Activated T-helper 2 cell treated with anti-CD3 and anti-CD28 coated beads, Interferon-gamma antibody, Interleukin-2, Interleukin-4, amounts not matched to agents 10 μg/mL and 5 μg/mL and 100 μg/mL, durations not matched to agents 14 hours and 24 hours and 36 hours (primary cell): ENCODE measurements at regions not wholly inside any gene's neighbourhood (a gene's known extent, or its start where the extent isn't known, plus 50 kb on each side); places are given as distances from the start of the nearest gene placed in this dataset.

Experiments used
- DNase-seq: peaks from one replicate; pipeline ENCODE4 v3.0.0; 2021; ENCODE audit warnings: low spot score
- H3K27ac Mint-ChIP-seq: one replicate; pipeline ENCODE4 v1.8.0; 2021; ENCODE audit warnings: mixed read lengths
- H3K27me3 Mint-ChIP-seq: one replicate; pipeline ENCODE4 v1.8.0; 2021; ENCODE audit warnings: low read depth, mixed read lengths
- H3K36me3 Mint-ChIP-seq: one replicate; pipeline ENCODE4 v1.8.0; 2021; ENCODE audit warnings: low read depth, mixed read lengths
- H3K4me1 Mint-ChIP-seq: one replicate; pipeline ENCODE4 v1.8.0; 2021; ENCODE audit warnings: low read depth, mixed read lengths
- H3K4me3 Mint-ChIP-seq: one replicate; pipeline ENCODE4 v1.8.0; 2021; ENCODE audit warnings: low read depth, mild to moderate bottlenecking, moderate library complexity, mixed read lengths
- H3K9me3 Mint-ChIP-seq: one replicate; pipeline ENCODE4 v1.8.0; 2021; ENCODE audit warnings: mixed read lengths
- intact Hi-C: fragments of 100-400 bp; cut with micrococcal nuclease; formaldehyde crosslinking; loops from one replicate; pipeline ENCODE4 v1.15.1; 2023

GRCh38 chr20:52259295-52259694, 67.7 kb upstream of the ZFP64 start:
- Mint-ChIP-seq H3K9me3 (peaks cover 4% of the 10 kb centered on the region), H3K27ac (no peak overlapping the region), H3K27me3 (peaks cover 9% of the 10 kb centered on the region), H3K4me3 (no peak overlapping the region), H3K36me3 (no peaks in the 10 kb centered on the region), H3K4me1 (no peaks in the 10 kb centered on the region)
- intact Hi-C loops: no loop called here
- DNase-seq: no peak

GRCh38 chr20:52256454-52256853, 64.9 kb upstream of the ZFP64 start:
- Mint-ChIP-seq H3K27me3 (peaks cover 2% of the 10 kb centered on the region), H3K4me3 (no peak overlapping the region), H3K27ac (no peak overlapping the region), H3K36me3 (no peaks in the 10 kb centered on the region), H3K4me1 (no peaks in the 10 kb centered on the region), H3K9me3 (peaks cover 4% of the 10 kb centered on the region)
- DNase-seq: no peak
- intact Hi-C loops: no loop called here

- no peaks in the 10 kb centered on the region for H3K4me1 Mint-ChIP-seq
- no peak overlapping the region for H3K27ac Mint-ChIP-seq
- H3K9me3 Mint-ChIP-seq: no peaks in the 10 kb centered on the region
- H3K36me3 Mint-ChIP-seq: no peaks in the 10 kb centered on the region
- DNase-seq: no peak
- H3K4me3 Mint-ChIP-seq: no peak overlapping the region
- no peaks in the 10 kb centered on the region for H3K27me3 Mint-ChIP-seq
- intact Hi-C loops: no loop called here
Observed at GRCh38 chr20:52252664-52253063, 61.1 kb upstream of the ZFP64 start.

GRCh38 chr20:52251827-52252226, 60.2 kb upstream of the ZFP64 start:
- no peaks in the 10 kb centered on the region for H3K27me3 Mint-ChIP-seq
- H3K9me3 Mint-ChIP-seq: no peaks in the 10 kb centered on the region
- DNase-seq: no peak
- no peak overlapping the region for H3K27ac Mint-ChIP-seq
- intact Hi-C loops: no loop called here
- no peak overlapping the region for H3K4me3 Mint-ChIP-seq
- no peaks in the 10 kb centered on the region for H3K36me3 Mint-ChIP-seq
- H3K4me1 Mint-ChIP-seq: no peaks in the 10 kb centered on the region

- Mint-ChIP-seq H3K4me3 (no peak overlapping the region), H3K9me3 (no peaks in the 10 kb centered on the region), H3K36me3 (no peaks in the 10 kb centered on the region), H3K4me1 (no peaks in the 10 kb centered on the region), H3K27me3 (no peaks in the 10 kb centered on the region), H3K27ac (no peak overlapping the region)
- no peak for DNase-seq
- intact Hi-C loops: no loop called here
Observed at GRCh38 chr20:52251136-52251700, 59.6 kb upstream of the ZFP64 start.

- Mint-ChIP-seq H3K4me3 (no peak overlapping the region), H3K4me1 (no peaks in the 10 kb centered on the region), H3K36me3 (no peaks in the 10 kb centered on the region), H3K9me3 (no peaks in the 10 kb centered on the region), H3K27me3 (no peaks in the 10 kb centered on the region), H3K27ac (no peak overlapping the region)
- no peak for DNase-seq
- intact Hi-C loops: no loop called here
Observed at GRCh38 chr20:52247548-52247947, 56.0 kb upstream of the ZFP64 start.

- Mint-ChIP-seq H3K27ac (no peak overlapping the region), H3K4me3 (no peak overlapping the region), H3K9me3 (no peaks in the 10 kb centered on the region), H3K4me1 (no peaks in the 10 kb centered on the region), H3K27me3 (no peaks in the 10 kb centered on the region), H3K36me3 (no peaks in the 10 kb centered on the region)
- DNase-seq: no peak
- intact Hi-C loops: no loop called here
Observed at GRCh38 chr20:52246366-52246765, 54.8 kb upstream of the ZFP64 start.

- Mint-ChIP-seq H3K36me3 (no peaks in the 10 kb centered on the region), H3K27ac (no peak overlapping the region), H3K27me3 (no peaks in the 10 kb centered on the region), H3K4me1 (peaks cover 2% of the 10 kb centered on the region), H3K9me3 (no peaks in the 10 kb centered on the region), H3K4me3 (no peak overlapping the region)
- DNase-seq: no peak
- intact Hi-C loops: no loop called here
Observed at GRCh38 chr20:52244702-52245101, 53.1 kb upstream of the ZFP64 start.

GRCh38 chr20:52242237-52243230, 51.0 kb upstream of the ZFP64 start:
- H3K27ac Mint-ChIP-seq: no peak overlapping the region
- peaks cover 2% of the 10 kb centered on the region for H3K4me1 Mint-ChIP-seq
- H3K4me3 Mint-ChIP-seq: no peak overlapping the region
- DNase-seq: no peak
- H3K9me3 Mint-ChIP-seq: no peaks in the 10 kb centered on the region
- intact Hi-C loops: loop anchor here (2.0 kb wide), 2 partner anchors 136 to 974 kb away; no protein-coding TSS in a partner anchor
- H3K36me3 Mint-ChIP-seq: no peaks in the 10 kb centered on the region
- no peaks in the 10 kb centered on the region for H3K27me3 Mint-ChIP-seq
